Loucy (cell line): ENCODE measurements at regions not wholly inside any gene's neighbourhood (a gene's known extent, or its start where the extent isn't known, plus 50 kb on each side); places are given as distances from the start of the nearest gene placed in this dataset.

Experiments used
- H2AFZ ChIP-seq: fragments of 200-600 bp; sonication (generic); 2 replicates; pipeline ENCODE4 v1.6.0; 2016; ENCODE audit warnings: antibody characterized with exemption, mild to moderate bottlenecking, low read length, moderate library complexity
- H3F3A ChIP-seq: fragments of 200-600 bp; 2 replicates; pipeline ENCODE4 v1.6.0; 2016; ENCODE audit warnings: antibody characterized with exemption, low read depth, mild to moderate bottlenecking
- H3K27me3 ChIP-seq: fragments of 200-600 bp; sonication (generic); 2 replicates; pipeline ENCODE4 v1.6.1; 2014; ENCODE audit warnings: low read length, mild to moderate bottlenecking; ENCODE audit not compliant: insufficient read depth, poor library complexity, severe bottlenecking
- H3K36me3 ChIP-seq: fragments of 200-600 bp; sonication (generic); 2 replicates; pipeline ENCODE4 v1.6.1; 2016; ENCODE audit warnings: low read length; ENCODE audit not compliant: insufficient read depth
- H3K4me1 ChIP-seq: fragments of 200-600 bp; sonication (generic); 2 replicates; pipeline ENCODE4 v1.5.1; 2014; ENCODE audit warnings: low read length, mild to moderate bottlenecking; ENCODE audit not compliant: insufficient read depth, poor library complexity, severe bottlenecking
- H3K4me2 ChIP-seq: fragments of 200-600 bp; sonication (generic); 2 replicates; pipeline ENCODE4 v1.6.0; 2014; ENCODE audit warnings: antibody characterized with exemption, low read length, low read depth, mild to moderate bottlenecking; ENCODE audit not compliant: poor library complexity, severe bottlenecking
- H3K4me3 ChIP-seq: fragments of 200-600 bp; sonication (generic); 2 replicates; pipeline ENCODE4 v1.5.1; 2014; ENCODE audit warnings: low read length, mild to moderate bottlenecking, mixed read lengths; ENCODE audit not compliant: poor library complexity, severe bottlenecking
- H3K79me2 ChIP-seq: fragments of 200-600 bp; sonication (generic); 2 replicates; pipeline ENCODE4 v1.6.1; 2014; ENCODE audit warnings: low read length; ENCODE audit not compliant: insufficient read depth
- H3K9ac ChIP-seq: fragments of 200-600 bp; sonication (generic); 2 replicates; pipeline ENCODE4 v1.6.0; 2014; ENCODE audit warnings: mild to moderate bottlenecking, low read depth, low read length, moderate library complexity; ENCODE audit not compliant: poor library complexity, severe bottlenecking
- H3K9me2 ChIP-seq: fragments of 200-600 bp; sonication (generic); replicated peaks from 2 replicates; pipeline ENCODE4 v1.6.1; 2016; ENCODE audit warnings: low read depth, low read length, mixed read lengths
- H3K9me3 ChIP-seq: fragments of 200-600 bp; sonication (generic); 2 replicates; pipeline ENCODE4 v1.6.1; 2014; ENCODE audit warnings: mild to moderate bottlenecking, antibody characterized with exemption, low read length, low read depth; ENCODE audit not compliant: insufficient read depth
- H4K20me1 ChIP-seq: fragments of 200-600 bp; sonication (generic); 2 replicates; pipeline ENCODE4 v1.6.0; 2014; ENCODE audit warnings: antibody characterized with exemption, low read length, mild to moderate bottlenecking; ENCODE audit not compliant: insufficient read depth, poor library complexity, severe bottlenecking
- CTCF ChIP-seq: fragments of 200-600 bp; sonication (generic); conservative IDR thresholded peaks from 2 replicates; pipeline ENCODE4 v1.5.1; 2014; ENCODE audit warnings: mild to moderate bottlenecking, antibody characterized with exemption, low read length
- EZH2phosphoT487 ChIP-seq: fragments of 200-600 bp; IDR thresholded peaks from 2 replicates; pipeline ENCODE4 v1.6.1; 2018; ENCODE audit warnings: antibody characterized with exemption, mild to moderate bottlenecking, moderate library complexity, borderline replicate concordance

DNA sequence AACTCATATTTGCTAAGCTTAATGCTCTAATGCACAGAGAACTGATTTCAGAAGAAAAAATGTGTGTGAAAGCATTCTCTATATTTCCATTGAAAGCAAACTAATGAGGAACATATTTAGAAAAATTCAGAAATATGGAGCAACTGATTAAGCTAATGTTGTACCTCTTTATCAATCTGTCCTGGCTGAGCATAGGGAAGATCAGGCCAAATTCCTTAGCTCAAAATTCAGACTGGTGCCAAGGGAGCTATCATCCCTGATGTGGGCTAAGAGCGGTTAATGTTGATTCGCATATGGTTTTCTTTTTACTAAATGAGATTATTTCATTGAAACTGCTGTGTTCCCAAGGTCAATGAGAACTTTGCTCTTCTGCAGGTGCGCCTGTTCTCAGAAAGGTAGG, 93.9 kb upstream of the HS3ST5 start:
- Histone ChIP-seq H4K20me1 (no peaks in the 10 kb centered on the region), H3K9me2 (no peaks in the 10 kb centered on the region), H3K79me2 (no peaks in the 10 kb centered on the region), H3K4me2 (no peak overlapping the region), H3K36me3 (no peaks in the 10 kb centered on the region), H3K9me3 (no peaks in the 10 kb centered on the region), H2AFZ (no peak overlapping the region), H3F3A (no peaks in the 10 kb centered on the region), H3K4me1 (no peaks in the 10 kb centered on the region), H3K4me3 (no peak overlapping the region), H3K27me3 (no peaks in the 10 kb centered on the region), H3K9ac (no peak overlapping the region)
- TF ChIP-seq EZH2phosphoT487 (no peak), CTCF (no peak)

DNA sequence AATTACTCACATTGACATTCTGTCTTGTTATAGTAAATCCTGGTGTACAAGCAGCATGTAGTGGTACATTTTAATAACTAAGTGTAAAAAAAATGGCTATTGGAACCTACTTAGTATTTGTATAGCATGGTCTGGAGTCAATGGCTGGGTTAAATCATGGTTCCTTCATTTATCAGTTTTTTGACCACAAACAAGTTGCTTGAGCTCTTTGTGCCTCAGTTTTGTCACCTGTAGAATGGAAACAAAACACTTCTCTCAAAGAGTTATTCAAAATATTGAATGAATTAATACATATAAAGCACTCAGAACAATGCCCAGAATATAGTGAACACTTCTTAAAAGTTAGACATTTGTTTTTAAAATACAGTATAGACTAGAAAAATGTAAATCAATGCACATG, 93.2 kb upstream of the HS3ST5 start:
- Histone ChIP-seq H3K4me3 (no peak overlapping the region), H3K4me1 (no peaks in the 10 kb centered on the region), H3F3A (no peaks in the 10 kb centered on the region), H3K9ac (no peak overlapping the region), H3K79me2 (no peaks in the 10 kb centered on the region), H4K20me1 (no peaks in the 10 kb centered on the region), H3K9me2 (no peaks in the 10 kb centered on the region), H3K9me3 (no peaks in the 10 kb centered on the region), H3K4me2 (no peak overlapping the region), H3K27me3 (no peaks in the 10 kb centered on the region), H2AFZ (no peak overlapping the region), H3K36me3 (no peaks in the 10 kb centered on the region)
- TF ChIP-seq CTCF (no peak), EZH2phosphoT487 (no peak)

- Histone ChIP-seq H3F3A (no peaks in the 10 kb centered on the region), H2AFZ (no peak overlapping the region), H3K9me2 (no peaks in the 10 kb centered on the region), H3K9me3 (no peaks in the 10 kb centered on the region), H3K79me2 (no peaks in the 10 kb centered on the region), H3K27me3 (no peaks in the 10 kb centered on the region), H3K36me3 (no peaks in the 10 kb centered on the region), H3K4me3 (no peak overlapping the region), H3K4me1 (no peaks in the 10 kb centered on the region), H3K4me2 (no peak overlapping the region), H3K9ac (no peak overlapping the region), H4K20me1 (no peaks in the 10 kb centered on the region)
- TF ChIP-seq CTCF: no peak
- no peak for TF ChIP-seq EZH2phosphoT487
Measured at GRCh38 chr6:114432400-114432799, 89.6 kb upstream of the HS3ST5 start.
